ENCODE measurements at regions not wholly inside any gene's neighbourhood (a gene's known extent, or its start where the extent isn't known, plus 50 kb on each side); places are given as distances from the start of the nearest gene placed in this dataset.

GRCh38 chr3:75332090-75332489, 332.0 kb upstream of the FRG2C start:
- ATAC-seq, result peak; percentile 26; the same call in 1 of the 3 replicates

GRCh38 chr3:75332794-75333193, 331.3 kb upstream of the FRG2C start:
- ATAC-seq, result no peak
- no peak for TF ChIP-seq ZC3H10 (CRISPR knock-in tag; IDR thresholded peaks at IDR 0.05)
- no peak for TF ChIP-seq PATZ1 (CRISPR knock-in tag; IDR thresholded peaks at IDR 0.05; ENCODE audit: borderline replicate concordance)
- no peak for TF ChIP-seq ARNTL (CRISPR knock-in tag; IDR thresholded peaks at IDR 0.05; ENCODE audit: borderline replicate concordance, low read depth)
- no peak for TF ChIP-seq POU6F1 (CRISPR knock-in tag; IDR thresholded peaks at IDR 0.05; ENCODE audit: borderline replicate concordance, low read depth)
- no peak for TF ChIP-seq ESRRG (CRISPR knock-in tag; IDR thresholded peaks at IDR 0.05)
- TF ChIP-seq OSR1 (CRISPR knock-in tag; IDR thresholded peaks at IDR 0.05), result no peak
- TF ChIP-seq CSRNP3 (CRISPR knock-in tag; IDR thresholded peaks at IDR 0.05), result no peak
- TF ChIP-seq ZFP3 (CRISPR knock-in tag; IDR thresholded peaks at IDR 0.05), result no peak
- TF ChIP-seq RARB (CRISPR knock-in tag; IDR thresholded peaks at IDR 0.05), result no peak
- no peak for TF ChIP-seq CSDC2 (CRISPR knock-in tag; IDR thresholded peaks at IDR 0.05)
- no peak for TF ChIP-seq TCF4 (CRISPR knock-in tag; IDR thresholded peaks at IDR 0.05; ENCODE audit: borderline replicate concordance)
- no peak for TF ChIP-seq PPARA (CRISPR knock-in tag; IDR thresholded peaks at IDR 0.05; ENCODE audit: borderline replicate concordance)
- TF ChIP-seq BACH2 (CRISPR knock-in tag; IDR thresholded peaks at IDR 0.05; ENCODE audit: borderline replicate concordance), result no peak

- no peak for ATAC-seq
- TF ChIP-seq ZNF70 (CRISPR knock-in tag; IDR thresholded peaks at IDR 0.05), result no peak
- no peak for TF ChIP-seq SNAI2 (CRISPR knock-in tag; IDR thresholded peaks at IDR 0.05)
- no peak for TF ChIP-seq CSRNP3 (CRISPR knock-in tag; IDR thresholded peaks at IDR 0.05)
- TF ChIP-seq ESRRG (CRISPR knock-in tag; IDR thresholded peaks at IDR 0.05), result no peak
- TF ChIP-seq OSR1 (CRISPR knock-in tag; IDR thresholded peaks at IDR 0.05), result no peak
- TF ChIP-seq ZNF565 (CRISPR knock-in tag; conservative IDR thresholded peaks at IDR 0.05; ENCODE audit: low read depth), result no peak
- no peak for TF ChIP-seq RARB (CRISPR knock-in tag; IDR thresholded peaks at IDR 0.05)
- TF ChIP-seq CREB5 (CRISPR knock-in tag; IDR thresholded peaks at IDR 0.05; ENCODE audit: low read depth), result no peak
- no peak for TF ChIP-seq BACH2 (CRISPR knock-in tag; IDR thresholded peaks at IDR 0.05; ENCODE audit: borderline replicate concordance)
- TF ChIP-seq PPARA (CRISPR knock-in tag; IDR thresholded peaks at IDR 0.05; ENCODE audit: borderline replicate concordance), result no peak
- no peak for TF ChIP-seq ZFP30 (CRISPR knock-in tag; IDR thresholded peaks at IDR 0.05)
- TF ChIP-seq TCF4 (CRISPR knock-in tag; IDR thresholded peaks at IDR 0.05; ENCODE audit: borderline replicate concordance), result no peak
- TF ChIP-seq CSDC2 (CRISPR knock-in tag; IDR thresholded peaks at IDR 0.05), result no peak
- TF ChIP-seq ISL1 (CRISPR knock-in tag; IDR thresholded peaks at IDR 0.05), result no peak
- TF ChIP-seq ZNF8 (CRISPR knock-in tag; IDR thresholded peaks at IDR 0.05), result no peak
- no peak for TF ChIP-seq GLIS3 (CRISPR knock-in tag; IDR thresholded peaks at IDR 0.05)
- TF ChIP-seq TOX (CRISPR knock-in tag; IDR thresholded peaks at IDR 0.05; ENCODE audit: borderline replicate concordance), result no peak
- TF ChIP-seq PATZ1 (CRISPR knock-in tag; IDR thresholded peaks at IDR 0.05; ENCODE audit: borderline replicate concordance), result no peak
- TF ChIP-seq ZFP3 (CRISPR knock-in tag; IDR thresholded peaks at IDR 0.05), result no peak
- TF ChIP-seq POU6F1 (CRISPR knock-in tag; IDR thresholded peaks at IDR 0.05; ENCODE audit: borderline replicate concordance, low read depth), result no peak
These were observed 329.8 kb upstream of the FRG2C start for GRCh38 chr3:75334299-75334698.

Data from SK-N-SH treated with all-trans-retinoic acid at 6 μM for 48 hours (cell line).